ENCODE measurements at regions not wholly inside any gene's neighbourhood (a gene's known extent, or its start where the extent isn't known, plus 50 kb on each side); places are given as distances from the start of the nearest gene placed in this dataset.
"Not testable (repeated sequence)": the region's sequence is repeated elsewhere in the genome, so short reads cannot be mapped to it uniquely, and the experiment has no call there.

DNA sequence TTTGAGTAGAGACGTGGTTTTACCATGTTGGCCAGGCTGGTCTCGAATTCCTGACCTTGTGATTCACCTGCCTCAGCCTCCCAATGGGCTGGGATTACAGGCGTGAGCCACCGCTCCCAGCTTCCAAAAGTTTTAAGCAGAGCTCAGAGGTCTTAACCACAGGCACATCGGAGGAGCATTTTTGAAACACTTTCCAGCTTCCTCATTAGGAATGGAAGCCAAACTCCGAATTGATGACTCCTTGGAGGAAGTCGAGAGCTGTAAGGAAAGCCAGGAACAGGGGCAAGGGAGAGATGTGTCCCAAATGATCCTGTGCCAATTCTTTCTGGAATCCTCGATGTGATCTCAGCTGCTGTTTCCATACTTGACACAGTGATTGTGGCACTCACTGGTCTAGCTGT lies 56.2 kb upstream of the CCZ1B start:
- not testable (repeated sequence) for DNase-seq

- not testable (repeated sequence) for DNase-seq
These were observed 57.7 kb upstream of the CCZ1B start for GRCh38 chr7:6883756-6884155.

DNA sequence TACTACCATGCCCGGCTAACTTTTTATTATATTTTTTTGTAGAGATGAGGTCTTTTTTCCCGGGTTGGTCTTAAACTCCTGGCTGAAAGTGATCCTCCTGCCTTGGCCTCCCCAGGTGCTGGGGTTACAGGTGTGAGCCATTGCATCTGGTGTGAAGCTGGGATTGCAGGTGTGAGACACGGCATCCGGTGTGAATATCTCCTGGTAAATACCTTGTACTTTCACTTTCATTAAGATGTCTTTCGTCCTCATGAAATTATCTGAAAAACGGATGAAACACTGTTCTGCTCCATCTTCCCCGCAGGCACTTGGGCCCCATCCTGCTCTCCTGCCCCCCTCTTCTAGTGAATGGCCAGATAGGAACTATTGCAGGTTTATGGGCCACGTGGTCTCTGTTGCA lies 60.1 kb upstream of the CCZ1B start:
- DNase-seq, result no peak

DNA sequence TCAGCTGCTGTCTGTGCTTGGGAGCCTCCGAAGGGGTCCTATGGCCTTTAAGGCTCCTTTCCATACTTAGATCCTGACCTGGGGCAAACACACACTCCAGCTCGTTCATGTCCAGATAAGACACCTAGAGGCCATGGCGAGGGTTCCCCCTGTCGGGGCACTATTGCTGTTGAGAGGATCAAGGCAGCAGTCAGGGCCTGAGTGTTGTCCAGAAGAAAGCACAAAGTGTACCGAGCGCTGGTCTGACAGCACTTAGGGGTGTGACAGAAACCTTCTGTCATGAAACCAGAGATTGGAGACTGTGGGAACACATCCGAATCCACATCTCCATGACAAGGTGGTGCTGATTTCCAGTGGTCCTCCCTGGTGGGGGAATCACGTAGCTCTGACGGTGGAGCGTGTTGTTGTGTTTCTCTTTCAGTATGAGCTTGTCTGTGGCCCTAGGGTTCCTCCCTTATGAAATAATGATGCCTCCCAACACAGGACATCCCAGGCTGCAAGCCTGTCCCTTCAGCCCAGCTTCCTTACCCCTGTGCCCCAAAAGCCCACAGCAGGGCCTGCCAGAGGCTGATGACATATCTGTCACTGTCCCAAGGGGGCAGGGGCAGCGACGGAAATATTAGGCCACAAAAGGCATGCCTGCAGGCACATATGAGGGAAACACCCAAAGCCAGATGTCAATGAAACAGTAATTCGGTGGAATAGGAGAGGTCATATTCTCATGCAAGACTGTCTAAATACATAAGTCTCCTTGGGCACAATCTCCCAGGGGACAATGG lies 62.4 kb upstream of the CCZ1B start:
- DNase-seq, result not testable (repeated sequence)

DNA sequence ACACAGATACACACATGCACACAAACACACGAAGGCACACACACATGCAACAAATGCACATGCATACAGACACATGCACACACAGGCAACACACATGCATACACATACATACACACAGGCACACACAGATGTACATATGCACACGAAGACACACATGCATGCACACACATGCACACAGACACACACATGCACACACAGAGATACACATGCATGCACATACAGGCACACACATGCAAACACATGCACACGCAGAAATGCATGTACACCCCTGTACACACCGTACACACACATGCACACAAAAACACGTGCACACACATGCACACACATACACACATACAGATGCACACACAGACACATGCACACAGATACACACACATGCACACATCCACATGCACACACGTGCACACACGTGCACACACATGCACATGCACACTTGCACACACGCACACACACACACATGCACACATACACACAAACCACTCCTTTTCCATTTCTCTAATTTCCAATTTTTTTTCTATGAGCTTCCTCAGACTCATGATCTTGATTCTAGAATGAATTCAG lies 63.3 kb upstream of the CCZ1B start:
- no peak for DNase-seq

DNA sequence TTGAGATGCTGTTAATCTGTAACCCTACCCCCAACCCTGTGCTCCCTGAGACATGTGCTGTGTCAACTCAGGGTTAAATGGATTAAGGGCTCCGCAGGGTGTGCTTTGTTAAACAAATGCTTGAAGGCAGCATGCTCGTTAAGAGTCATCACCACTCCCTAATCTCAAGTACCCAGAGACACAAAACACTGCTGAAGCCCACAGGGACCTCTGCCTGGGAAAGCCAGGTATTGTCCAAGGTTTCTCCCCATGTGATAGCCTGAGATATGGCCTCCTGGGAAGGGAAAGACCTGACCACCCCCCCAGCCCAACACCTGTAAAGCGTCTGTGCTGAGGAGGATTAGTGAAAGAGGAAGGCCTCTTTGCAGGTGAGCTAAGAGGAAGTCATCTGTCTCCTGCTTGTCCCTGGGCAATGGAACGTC lies 76.0 kb upstream of the CCZ1B start:
- DNase-seq, result peak; percentile 70

DNA sequence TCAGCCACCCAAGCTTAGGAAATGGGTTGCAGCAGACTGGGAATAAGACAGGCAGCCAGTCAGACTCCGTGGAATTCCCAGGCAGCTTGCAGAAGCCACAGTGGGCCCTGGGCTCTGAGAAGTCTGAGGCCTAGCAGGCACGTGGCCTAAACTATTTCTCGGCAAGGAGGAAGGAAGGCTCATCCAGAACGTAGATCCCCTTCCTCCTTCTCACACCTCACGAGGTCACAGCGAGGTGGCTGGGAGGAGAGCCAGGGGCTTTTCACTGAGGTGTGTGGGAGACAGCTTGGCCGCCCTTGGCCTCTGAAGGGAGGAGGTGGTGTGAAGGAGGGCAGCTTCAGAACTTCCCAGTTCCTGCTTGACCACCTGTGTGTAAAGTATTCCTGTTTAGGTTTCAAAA lies 77.2 kb upstream of the CCZ1B start:
- DNase-seq, result not testable (repeated sequence)

DNA sequence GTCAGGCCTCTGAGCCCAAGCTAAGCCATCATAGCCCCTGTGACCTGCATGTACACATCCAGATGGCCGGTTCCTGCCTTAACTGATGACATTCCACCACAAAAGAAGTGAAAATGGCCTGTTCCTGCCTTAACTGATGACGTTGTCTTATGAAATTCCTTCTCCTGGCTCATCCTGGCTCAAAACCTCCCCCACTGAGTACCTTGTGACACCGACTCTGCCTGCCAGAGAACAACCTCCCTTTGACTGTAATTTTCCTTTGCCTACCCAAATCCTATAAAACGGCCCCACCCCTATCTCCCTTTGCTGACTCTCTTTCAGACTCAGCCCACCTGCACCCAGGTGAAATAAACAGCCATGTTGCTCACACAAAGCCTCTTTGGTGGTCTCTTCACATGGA lies 77.7 kb upstream of the CCZ1B start:
- DNase-seq, result not testable (repeated sequence)

DNA sequence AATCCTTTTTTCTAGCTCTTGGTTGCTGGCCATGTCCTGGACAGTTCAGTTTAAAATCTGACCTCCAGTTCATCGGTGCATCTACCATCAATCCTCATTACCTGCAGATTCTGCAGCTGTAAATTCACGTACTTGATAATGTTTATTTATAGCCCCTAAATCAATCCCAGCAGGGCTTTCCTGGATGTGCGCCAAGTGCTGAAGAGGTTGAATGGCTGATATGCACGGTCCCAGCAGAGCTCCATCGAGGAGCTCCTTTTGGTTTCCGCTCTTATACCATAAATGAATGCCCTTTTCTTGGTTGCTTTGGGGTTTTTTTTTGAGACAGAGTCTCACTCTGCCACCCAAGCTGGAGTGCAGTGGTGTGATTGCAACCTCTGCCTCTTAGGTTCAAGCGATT lies 91.2 kb upstream of the CCZ1B start:
- peak; percentile 55 for DNase-seq

DNA sequence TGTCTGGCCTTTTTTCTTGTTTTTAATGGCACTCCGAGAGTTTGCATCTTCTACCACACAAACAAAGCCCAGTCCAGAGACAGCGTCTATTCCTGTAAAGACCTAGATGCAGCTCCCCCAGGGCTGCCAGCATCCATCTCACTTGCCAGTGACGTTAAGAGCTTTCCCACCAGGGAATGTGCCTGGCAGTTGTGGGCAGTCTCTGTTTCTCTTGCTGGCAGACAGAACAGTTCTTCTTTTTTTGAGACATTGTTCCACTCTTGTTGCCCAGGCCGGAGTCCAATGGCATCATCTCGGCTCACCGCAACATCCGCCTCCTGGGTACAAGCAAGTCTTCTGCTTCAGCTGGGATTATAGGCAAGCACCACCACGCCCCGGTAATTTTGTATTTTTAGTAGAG lies 93.1 kb upstream of the CCZ1B start:
- not testable (repeated sequence) for DNase-seq

DNA sequence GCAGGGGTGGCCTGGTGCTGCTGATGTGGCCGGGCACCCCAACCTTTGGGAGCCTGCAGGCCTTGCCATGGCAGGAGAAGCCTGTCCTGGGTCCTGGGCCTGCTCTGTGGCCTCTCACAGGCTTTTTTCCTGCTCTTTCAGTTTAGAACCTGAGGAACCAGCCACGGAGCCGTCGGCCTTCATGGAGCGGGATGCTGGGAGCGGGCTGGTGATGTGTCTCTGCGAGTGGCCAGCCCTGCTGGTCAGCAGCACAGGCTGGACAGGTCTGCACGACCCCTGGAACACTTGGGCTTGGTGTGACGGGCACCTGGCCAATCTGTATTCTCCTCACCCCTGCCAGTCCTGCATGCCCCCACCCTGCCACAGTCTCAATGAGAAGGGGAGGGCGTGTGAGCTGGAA lies 98.4 kb upstream of the CCZ1B start:
- DNase-seq, result not testable (repeated sequence)

DNA sequence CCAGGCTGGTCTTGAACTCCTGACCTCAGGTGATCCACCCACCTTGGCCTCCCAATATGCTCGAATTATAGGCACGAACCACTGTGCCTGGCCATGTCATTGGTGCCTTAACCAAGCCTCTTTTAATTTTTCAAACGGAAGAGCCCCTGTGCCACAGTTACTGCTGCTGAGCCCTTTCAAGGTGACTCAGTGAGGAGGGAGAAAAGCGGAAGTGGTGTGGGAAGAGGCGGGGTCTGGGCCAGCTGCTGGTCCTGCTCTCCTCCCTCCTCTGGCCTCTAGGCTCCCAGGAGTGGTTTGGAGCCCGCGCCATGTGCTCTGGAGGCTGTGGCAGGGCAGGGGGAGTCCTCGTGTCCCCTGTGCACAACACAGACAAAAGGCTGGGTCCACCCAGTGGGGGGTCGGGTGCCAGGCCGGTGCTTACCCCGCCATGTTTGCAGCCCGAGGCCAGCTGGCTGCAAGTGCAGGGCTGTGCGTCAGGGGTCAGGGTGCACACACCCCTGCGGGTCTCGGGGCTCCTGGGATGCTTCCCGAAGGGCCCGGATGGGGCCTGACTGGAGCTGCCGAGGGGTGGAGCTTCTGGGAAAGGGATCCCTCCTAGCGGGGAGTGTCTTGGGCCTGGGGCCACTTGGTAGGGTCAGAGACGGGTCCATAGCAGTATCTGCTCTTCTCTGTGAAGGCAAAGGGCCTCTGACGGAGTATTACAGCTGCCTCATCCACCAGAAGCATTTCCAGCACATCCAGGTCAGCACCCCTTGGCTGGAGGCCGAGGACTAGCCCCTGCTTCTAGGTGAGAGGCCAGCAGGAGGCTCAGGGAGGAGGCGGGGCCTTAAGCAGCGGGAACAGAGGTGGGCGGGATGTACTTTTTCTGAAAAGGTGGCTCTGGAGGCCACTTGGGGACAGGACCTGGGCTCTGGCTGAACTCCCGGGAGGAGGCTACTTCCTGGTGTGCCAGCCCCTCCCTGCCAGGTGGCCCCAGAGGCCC lies 100.4 kb upstream of the CCZ1B start:
- DNase-seq, result peak; percentile 87

DNA sequence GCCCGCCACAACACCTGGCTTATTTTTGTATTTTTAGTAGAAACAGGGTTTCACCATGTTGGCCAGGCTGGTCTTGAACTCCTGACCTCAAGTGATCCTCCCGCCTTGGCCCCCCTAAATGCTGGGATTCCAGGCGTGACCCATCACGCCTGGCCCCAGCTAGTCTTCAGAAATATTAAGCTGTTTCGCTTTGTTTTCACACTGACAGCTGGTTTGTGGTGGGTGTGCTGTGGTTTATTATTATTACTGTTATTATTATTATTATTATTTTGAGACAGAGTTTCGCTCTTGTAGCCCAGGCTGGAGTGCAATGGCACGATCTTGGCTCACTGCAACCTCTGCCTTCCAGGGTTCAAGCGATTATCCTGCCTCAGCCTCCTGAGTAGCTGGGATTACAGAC lies 101.6 kb upstream of the CCZ1B start:
- not testable (repeated sequence) for DNase-seq

GRCh38 chr7:6929588-6929987 lies 103.5 kb upstream of the CCZ1B start:
- not testable (repeated sequence) for DNase-seq

- not testable (repeated sequence) for DNase-seq
These were observed 104.1 kb upstream of the CCZ1B start for GRCh38 chr7:6930081-6930635.

DNA sequence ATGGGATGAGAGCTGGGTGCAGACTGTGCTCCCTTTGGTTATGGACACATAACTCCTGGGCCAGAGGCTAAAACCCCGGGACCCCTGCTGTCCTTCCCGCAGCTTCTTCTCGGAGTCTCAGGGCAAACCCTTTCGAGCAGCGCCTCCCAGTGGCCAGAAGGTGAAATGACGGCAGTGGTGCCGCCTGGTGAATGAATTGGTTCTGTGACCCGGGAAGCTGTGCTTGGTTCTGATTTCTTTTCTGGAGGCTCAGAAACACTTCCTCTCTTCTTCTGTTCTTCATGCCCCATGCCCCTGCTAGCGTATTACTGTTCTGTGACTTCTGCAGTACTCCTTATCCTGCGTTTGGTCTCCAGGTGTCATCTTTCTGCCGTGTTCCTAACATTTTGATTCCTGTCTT lies 104.7 kb upstream of the CCZ1B start:
- not testable (repeated sequence) for DNase-seq

DNA sequence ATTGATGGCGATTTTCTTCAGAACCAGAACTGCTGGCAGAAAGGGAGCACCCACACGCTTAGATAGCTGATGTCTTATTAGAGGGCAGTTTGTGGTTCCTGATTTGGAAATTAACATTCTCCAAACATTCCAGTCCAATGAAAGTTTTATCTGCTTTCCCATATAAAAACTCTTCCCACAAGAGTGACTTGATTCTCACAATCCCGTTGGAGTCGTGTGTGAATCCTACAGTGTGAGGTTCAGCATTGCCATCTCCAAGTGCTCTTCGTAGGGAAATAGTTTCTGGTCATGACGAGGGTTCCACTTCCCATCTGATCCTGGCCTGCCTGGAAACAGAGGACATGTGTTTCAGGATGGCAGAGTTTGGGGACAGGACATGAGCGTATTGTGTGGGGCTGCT lies 105.4 kb upstream of the CCZ1B start:
- DNase-seq, result not testable (repeated sequence)

DNA sequence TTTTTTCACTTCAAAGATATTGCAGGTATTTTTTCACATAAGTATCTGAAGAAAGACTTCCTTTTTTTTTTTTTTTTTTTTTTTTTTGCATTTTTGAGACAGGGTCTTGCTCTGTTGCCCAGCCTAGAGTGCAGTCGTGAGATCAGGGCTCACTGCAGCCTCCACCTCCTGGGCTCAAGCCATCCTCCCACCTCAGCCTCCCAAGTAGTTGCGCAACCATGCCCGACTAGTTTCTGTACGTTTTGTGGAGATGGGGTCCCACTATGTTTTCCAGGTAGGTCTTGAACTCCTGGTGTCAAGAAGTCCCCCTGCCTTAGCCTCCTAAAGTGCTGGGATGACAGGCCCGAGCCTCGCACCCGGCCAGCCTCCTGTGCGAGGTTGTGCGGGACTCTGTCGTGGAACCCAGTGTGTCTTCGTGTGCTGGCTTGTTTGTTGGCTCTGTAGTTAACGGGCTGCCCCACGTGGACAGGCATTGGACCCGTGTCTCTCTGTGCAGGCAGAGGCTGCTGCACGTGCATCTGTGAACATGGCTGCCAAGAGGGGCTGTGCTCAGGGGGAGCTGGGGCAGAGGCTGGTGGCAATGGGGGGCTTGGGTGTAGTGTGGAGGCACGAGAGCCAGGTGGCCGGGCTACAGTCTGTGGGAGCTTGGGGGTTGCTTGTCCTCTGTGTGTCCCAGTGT lies 108.0 kb upstream of the CCZ1B start:
- not testable (repeated sequence) for DNase-seq

DNA sequence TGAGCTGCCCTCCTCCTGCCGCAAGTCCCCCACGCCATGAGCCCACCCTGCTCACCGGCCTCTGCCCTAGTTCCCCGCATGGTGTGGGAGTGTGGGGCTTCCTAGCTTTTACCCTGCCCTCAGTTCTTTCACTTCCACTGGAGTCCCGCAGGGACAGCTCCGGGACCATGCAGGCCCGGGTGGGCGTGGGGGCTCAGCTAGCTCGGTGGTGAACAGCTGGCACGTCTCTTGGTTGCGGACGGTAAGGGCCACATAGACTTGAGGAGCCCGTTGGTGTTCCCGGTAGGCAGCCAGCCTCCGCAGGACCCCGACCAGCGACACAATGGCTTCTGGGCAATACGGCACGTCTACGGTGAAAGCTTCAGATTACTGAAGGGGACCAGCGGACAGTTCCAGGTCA lies 108.9 kb upstream of the CCZ1B start:
- no peak for DNase-seq

- not testable (repeated sequence) for DNase-seq
These were observed 110.6 kb upstream of the CCZ1B start for GRCh38 chr7:6936626-6937025.

DNA sequence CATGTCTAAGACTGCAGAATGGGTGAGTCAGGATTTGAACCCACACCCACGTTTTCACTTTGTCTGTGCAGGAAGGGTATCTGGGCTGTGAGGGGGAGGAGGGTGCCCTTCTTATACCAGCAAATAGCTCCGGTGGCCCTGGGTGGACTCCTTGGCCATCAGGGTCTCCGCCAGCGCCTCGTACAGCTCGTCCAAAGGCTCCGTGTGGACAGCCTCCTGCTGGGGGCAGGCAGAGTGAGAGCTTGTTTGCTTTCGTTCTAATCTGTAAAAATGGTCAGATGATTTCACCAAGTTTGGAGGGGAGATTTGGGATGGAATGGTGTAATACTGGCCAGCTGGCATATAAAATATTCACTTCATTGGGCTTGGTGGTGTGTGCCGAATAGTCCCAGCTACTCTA lies 111.7 kb upstream of the CCZ1B start:
- DNase-seq, result not testable (repeated sequence)

GRCh38 chr7:6938284-6938683 lies 112.2 kb upstream of the CCZ1B start:
- DNase-seq, result not testable (repeated sequence)

Data from DMS153 (cell line).